22Rv1 (cell line): ENCODE measurements at regions not wholly inside any gene's neighbourhood (a gene's known extent, or its start where the extent isn't known, plus 50 kb on each side); places are given as distances from the start of the nearest gene placed in this dataset.

Experiments used
- ZFX ChIP-seq: fragments of 450-650 bp; IDR thresholded peaks from 2 replicates; pipeline ENCODE4 v1.6.1; 2017; ENCODE audit warnings: antibody characterized with exemption, borderline replicate concordance
- TF ChIP-seq, protein P1 (sequence below): fragments of 450-650 bp; IDR thresholded peaks from 2 replicates; pipeline ENCODE4 v1.5.1; 2017; ENCODE audit warnings: mild to moderate bottlenecking

DNA sequence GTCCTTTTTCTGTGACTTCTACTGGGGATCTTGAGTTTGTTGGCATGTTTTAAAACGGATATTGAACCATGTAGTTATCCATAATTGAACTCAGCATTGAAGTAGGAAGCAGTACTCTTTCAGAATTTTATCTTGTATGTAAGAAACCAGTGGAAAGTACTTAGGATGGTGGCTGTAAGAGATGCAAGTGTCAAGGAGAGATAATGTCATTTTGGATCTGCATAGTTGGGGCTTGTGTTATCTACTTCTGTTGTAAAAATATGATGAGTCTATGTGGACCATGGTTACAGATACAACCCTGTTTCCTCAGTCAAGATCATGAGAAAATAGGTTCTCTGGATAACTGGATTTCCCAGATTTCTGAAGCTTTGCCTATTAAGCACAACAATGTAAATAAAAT is 113.7 kb downstream of the NAB1 start:
- TF ChIP-seq ZFX: no peak
- TF ChIP-seq, protein P1, sequence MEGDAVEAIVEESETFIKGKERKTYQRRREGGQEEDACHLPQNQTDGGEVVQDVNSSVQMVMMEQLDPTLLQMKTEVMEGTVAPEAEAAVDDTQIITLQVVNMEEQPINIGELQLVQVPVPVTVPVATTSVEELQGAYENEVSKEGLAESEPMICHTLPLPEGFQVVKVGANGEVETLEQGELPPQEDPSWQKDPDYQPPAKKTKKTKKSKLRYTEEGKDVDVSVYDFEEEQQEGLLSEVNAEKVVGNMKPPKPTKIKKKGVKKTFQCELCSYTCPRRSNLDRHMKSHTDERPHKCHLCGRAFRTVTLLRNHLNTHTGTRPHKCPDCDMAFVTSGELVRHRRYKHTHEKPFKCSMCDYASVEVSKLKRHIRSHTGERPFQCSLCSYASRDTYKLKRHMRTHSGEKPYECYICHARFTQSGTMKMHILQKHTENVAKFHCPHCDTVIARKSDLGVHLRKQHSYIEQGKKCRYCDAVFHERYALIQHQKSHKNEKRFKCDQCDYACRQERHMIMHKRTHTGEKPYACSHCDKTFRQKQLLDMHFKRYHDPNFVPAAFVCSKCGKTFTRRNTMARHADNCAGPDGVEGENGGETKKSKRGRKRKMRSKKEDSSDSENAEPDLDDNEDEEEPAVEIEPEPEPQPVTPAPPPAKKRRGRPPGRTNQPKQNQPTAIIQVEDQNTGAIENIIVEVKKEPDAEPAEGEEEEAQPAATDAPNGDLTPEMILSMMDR: no peak
